ENCODE measurements at regions not wholly inside any gene's neighbourhood (a gene's known extent, or its start where the extent isn't known, plus 50 kb on each side); places are given as distances from the start of the nearest gene placed in this dataset.

- Mint-ChIP-seq H3K4me3 (ENCODE audit: unreplicated experiment) (no peak overlapping the region), H3K27me3 (ENCODE audit: unreplicated experiment) (no peaks in the 10 kb centered on the region), H3K4me1 (ENCODE audit: low read depth, unreplicated experiment) (no peaks in the 10 kb centered on the region), H3K36me3 (ENCODE audit: unreplicated experiment) (no peaks in the 10 kb centered on the region), H3K27ac (ENCODE audit: unreplicated experiment) (no peak overlapping the region), H3K9me3 (ENCODE audit: unreplicated experiment) (no peaks in the 10 kb centered on the region)
- no peak for DNase-seq
- TF ChIP-seq CTCF (IDR thresholded peaks at IDR 0.05; ENCODE audit: partially characterized antibody, unreplicated experiment): no peak
These were observed 52.9 kb upstream of the VLDLR start for GRCh38 chr9:2568689-2569088.

- no peak for TF ChIP-seq CTCF (IDR thresholded peaks at IDR 0.05; ENCODE audit: partially characterized antibody, unreplicated experiment)
- Mint-ChIP-seq H3K4me1 (ENCODE audit: low read depth, unreplicated experiment) (no peaks in the 10 kb centered on the region), H3K9me3 (ENCODE audit: unreplicated experiment) (no peaks in the 10 kb centered on the region), H3K27ac (ENCODE audit: unreplicated experiment) (no peak overlapping the region), H3K27me3 (ENCODE audit: unreplicated experiment) (peaks cover 2% of the 10 kb centered on the region), H3K36me3 (ENCODE audit: unreplicated experiment) (no peaks in the 10 kb centered on the region), H3K4me3 (ENCODE audit: unreplicated experiment) (no peak overlapping the region)
- DNase-seq: no peak
These were observed 50.7 kb upstream of the VLDLR start for GRCh38 chr9:2570615-2571479.

All from glutamatergic neuron (in vitro differentiated cells).